ENCODE measurements at regions not wholly inside any gene's neighbourhood (a gene's known extent, or its start where the extent isn't known, plus 50 kb on each side); places are given as distances from the start of the nearest gene placed in this dataset.

DNA sequence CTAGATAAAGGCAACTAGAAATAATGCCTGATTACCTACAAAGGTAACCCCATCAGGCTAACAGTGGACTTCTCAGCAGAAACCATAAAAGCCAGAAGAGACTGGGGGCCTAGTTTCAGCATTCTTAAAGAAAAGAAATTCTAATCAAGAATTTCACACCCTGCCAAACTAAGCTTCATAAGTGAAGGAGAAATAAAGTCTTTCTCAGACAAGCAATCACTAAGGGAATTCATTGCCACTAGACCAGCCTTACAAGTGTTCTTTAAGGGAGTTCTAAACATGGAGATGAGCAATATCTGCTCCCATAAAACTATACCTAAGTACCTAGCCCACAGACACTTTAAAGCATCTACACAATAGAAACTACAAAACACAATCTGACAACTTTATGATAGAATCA, 823.5 kb downstream of the PCDH17 start:
- no peak overlapping the region for H3K4me3 ChIP-seq
- no peaks in the 10 kb centered on the region for H3K4me1 ChIP-seq
- no peak for TF ChIP-seq POLR2A (IDR thresholded peaks at IDR 0.05)
- no peak for TF ChIP-seq EP300 (IDR thresholded peaks at IDR 0.05)
- TF ChIP-seq, protein P1, sequence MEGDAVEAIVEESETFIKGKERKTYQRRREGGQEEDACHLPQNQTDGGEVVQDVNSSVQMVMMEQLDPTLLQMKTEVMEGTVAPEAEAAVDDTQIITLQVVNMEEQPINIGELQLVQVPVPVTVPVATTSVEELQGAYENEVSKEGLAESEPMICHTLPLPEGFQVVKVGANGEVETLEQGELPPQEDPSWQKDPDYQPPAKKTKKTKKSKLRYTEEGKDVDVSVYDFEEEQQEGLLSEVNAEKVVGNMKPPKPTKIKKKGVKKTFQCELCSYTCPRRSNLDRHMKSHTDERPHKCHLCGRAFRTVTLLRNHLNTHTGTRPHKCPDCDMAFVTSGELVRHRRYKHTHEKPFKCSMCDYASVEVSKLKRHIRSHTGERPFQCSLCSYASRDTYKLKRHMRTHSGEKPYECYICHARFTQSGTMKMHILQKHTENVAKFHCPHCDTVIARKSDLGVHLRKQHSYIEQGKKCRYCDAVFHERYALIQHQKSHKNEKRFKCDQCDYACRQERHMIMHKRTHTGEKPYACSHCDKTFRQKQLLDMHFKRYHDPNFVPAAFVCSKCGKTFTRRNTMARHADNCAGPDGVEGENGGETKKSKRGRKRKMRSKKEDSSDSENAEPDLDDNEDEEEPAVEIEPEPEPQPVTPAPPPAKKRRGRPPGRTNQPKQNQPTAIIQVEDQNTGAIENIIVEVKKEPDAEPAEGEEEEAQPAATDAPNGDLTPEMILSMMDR (IDR thresholded peaks at IDR 0.05): no peak
- TF ChIP-seq POLR2AphosphoS5 (IDR thresholded peaks at IDR 0.05): no peak
- H3K36me3 ChIP-seq: no peaks in the 10 kb centered on the region
- ATAC-seq (ENCODE audit: low FRiP score in 2 of 2) (no peak), DNase-seq (no peak)
- H3K27me3 ChIP-seq: no peaks in the 10 kb centered on the region
- H3K9me3 ChIP-seq: no peaks in the 10 kb centered on the region
- no peak overlapping the region for H3K27ac ChIP-seq

DNA sequence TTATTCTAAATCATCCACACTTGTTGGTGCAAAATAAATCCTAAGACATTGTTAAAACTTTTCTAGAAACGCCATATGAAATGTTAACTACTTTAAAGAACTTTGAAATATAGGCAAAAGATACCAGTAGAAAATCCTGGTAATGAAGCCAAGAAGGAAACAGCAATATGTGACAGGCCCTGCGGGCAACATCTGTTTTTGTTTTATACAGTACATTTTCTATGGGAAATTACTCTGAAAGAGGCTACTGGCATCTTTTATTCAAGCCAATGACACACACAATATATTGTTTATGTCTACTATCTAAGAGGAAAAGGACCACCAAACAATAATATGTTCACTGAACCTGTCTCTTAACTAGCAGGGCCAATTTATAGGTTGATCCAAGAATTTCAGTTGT, 829.7 kb downstream of the PCDH17 start:
- Histone ChIP-seq H3K27me3 (no peaks in the 10 kb centered on the region), H3K4me1 (no peaks in the 10 kb centered on the region), H3K9me3 (no peaks in the 10 kb centered on the region), H3K27ac (no peak overlapping the region), H3K4me3 (no peak overlapping the region), H3K36me3 (no peaks in the 10 kb centered on the region)
- 59 to 73% methylated on average over 2 of the region's 2 CpGs for WGBS, 2 donors
- TF ChIP-seq POLR2AphosphoS5 (IDR thresholded peaks at IDR 0.05): no peak
- no peak for TF ChIP-seq POLR2A (IDR thresholded peaks at IDR 0.05)
- TF ChIP-seq, protein P1 (IDR thresholded peaks at IDR 0.05): no peak
- no peak for TF ChIP-seq EP300 (IDR thresholded peaks at IDR 0.05)
- ATAC-seq (ENCODE audit: low FRiP score in 2 of 2) (no peak), DNase-seq (no peak)

DNA sequence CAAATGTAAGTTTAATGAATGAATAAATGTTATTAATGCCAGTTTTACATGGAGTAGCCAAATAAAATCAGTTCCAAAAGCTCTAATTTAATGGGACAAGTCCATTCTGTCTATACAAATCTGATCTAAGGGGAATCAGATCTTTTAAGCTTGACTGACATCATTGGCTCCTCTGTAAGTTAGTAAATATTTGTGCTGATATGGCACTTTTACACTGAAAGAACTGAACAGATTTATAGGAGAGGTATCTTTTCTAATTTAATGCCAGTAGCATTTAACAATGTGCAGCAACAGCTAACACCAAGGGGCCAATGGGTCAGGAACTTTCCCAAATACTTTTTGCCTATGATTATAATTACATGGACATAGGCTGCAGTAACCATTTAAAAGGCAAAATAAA, 832.3 kb downstream of the PCDH17 start:
- Histone ChIP-seq H3K27ac (no peak overlapping the region), H3K4me3 (no peak overlapping the region), H3K27me3 (no peaks in the 10 kb centered on the region), H3K4me1 (no peaks in the 10 kb centered on the region), H3K36me3 (no peaks in the 10 kb centered on the region), H3K9me3 (no peaks in the 10 kb centered on the region)
- ATAC-seq (ENCODE audit: low FRiP score in 2 of 2): no peak
- TF ChIP-seq EP300 (IDR thresholded peaks at IDR 0.05) (no peak), POLR2AphosphoS5 (IDR thresholded peaks at IDR 0.05) (no peak), POLR2A (IDR thresholded peaks at IDR 0.05) (no peak)
- TF ChIP-seq, protein P1 (IDR thresholded peaks at IDR 0.05): no peak
- DNase-seq: no peak

DNA sequence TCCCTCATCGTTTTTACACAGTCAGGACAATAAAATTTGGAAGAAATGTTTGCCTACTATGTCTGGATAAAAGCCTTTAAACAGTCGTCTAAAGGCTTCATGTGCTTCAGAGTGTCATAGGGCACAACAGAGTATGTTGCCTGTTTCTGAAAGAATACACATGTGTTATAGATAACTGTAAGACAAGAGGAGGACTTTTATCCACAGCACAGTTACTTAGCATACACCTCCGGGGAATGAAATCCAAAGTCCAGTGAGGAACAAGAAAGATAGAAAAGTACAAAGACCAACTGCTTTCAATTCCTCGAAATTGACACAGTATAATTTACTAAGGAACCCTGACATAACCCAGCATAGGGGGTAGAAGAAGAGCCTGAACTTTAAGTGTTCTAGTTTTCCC, 835.6 kb downstream of the PCDH17 start:
- H3K4me1 ChIP-seq: no peaks in the 10 kb centered on the region
- no peaks in the 10 kb centered on the region for H3K9me3 ChIP-seq
- H3K4me3 ChIP-seq: no peak overlapping the region
- H3K27ac ChIP-seq: no peak overlapping the region
- DNase-seq (no peak), ATAC-seq (ENCODE audit: low FRiP score in 2 of 2) (no peak)
- WGBS, 2 donors: 71 to 76% methylated on average over 4 of the region's 4 CpGs
- no peaks in the 10 kb centered on the region for H3K36me3 ChIP-seq
- no peaks in the 10 kb centered on the region for H3K27me3 ChIP-seq
- no peak for TF ChIP-seq EP300 (IDR thresholded peaks at IDR 0.05)

DNA sequence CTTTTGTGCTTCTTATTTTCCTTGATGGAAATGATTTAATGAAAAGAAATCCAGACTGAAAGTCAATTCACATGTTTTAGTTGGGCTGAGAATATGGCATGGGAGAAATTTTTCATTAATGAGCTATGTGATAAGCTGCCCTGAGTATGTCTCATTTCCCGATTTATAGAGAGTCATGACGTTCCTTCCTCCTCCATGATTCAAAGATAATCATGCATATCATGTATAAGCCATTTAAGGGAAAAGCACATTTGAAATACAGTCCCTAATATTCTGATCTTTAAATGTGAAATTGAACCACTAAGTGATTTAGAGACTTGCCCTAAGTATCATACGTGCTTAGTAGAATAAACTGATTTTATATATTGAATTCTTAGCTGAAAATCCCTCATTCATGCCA, 840.9 kb downstream of the PCDH17 start:
- no peaks in the 10 kb centered on the region for H3K36me3 ChIP-seq
- no peak for ATAC-seq (ENCODE audit: low FRiP score in 2 of 2)
- no peak for DNase-seq
- TF ChIP-seq POLR2A (IDR thresholded peaks at IDR 0.05) (no peak), POLR2AphosphoS5 (IDR thresholded peaks at IDR 0.05) (no peak), EP300 (IDR thresholded peaks at IDR 0.05) (no peak)
- TF ChIP-seq, protein P1 (IDR thresholded peaks at IDR 0.05): no peak
- no peaks in the 10 kb centered on the region for H3K4me1 ChIP-seq
- 83 to 86% methylated on average over 3 of the region's 3 CpGs for WGBS, 2 donors
- H3K4me3 ChIP-seq: no peak overlapping the region
- H3K9me3 ChIP-seq: no peaks in the 10 kb centered on the region
- H3K27me3 ChIP-seq: no peaks in the 10 kb centered on the region
- H3K27ac ChIP-seq: no peak overlapping the region

Data from upper lobe of left lung (tissue), 6 donors.